AG04449 (cell line): ENCODE measurements at regions not wholly inside any gene's neighbourhood (a gene's known extent, or its start where the extent isn't known, plus 50 kb on each side); places are given as distances from the start of the nearest gene placed in this dataset.

Experiments
- CTCF ChIA-PET: fragments of 350-600 bp; formaldehyde crosslinking; extraction: SDS; loops from one replicate; lab custom pipeline; 2021; ENCODE audit warnings: antibody characterized with exemption; lab: Yijun Ruan, JAX
- POLR2A ChIA-PET: fragments of 400-600, 350-600 bp; formaldehyde crosslinking; extraction: SDS; loops from one replicate; lab custom pipeline; 2020; ENCODE audit warnings: antibody characterized with exemption, inconsistent platforms; lab: Yijun Ruan, JAX
- DNase-seq: peaks from one replicate; pipeline ENCODE4 v3.0.0-alpha.2; 2010; ENCODE audit warnings: low read depth, low spot score
- H3K4me3 ChIP-seq: 2 replicates; pipeline ENCODE4 v1.5.1; 2011; ENCODE audit warnings: low read depth, mild to moderate bottlenecking, control low read depth, low read length
- CTCF ChIP-seq: IDR thresholded peaks from one replicate; pipeline ENCODE4 v1.5.1; 2011; ENCODE audit warnings: mild to moderate bottlenecking, moderate library complexity, low read length, control low read depth, inconsistent platforms; ENCODE audit not compliant: insufficient read depth; ENCODE audit errors: missing control alignments

GRCh38 chr7:38002689-38003088 lies 82.2 kb downstream of the EPDR1 start:
- DNase-seq = no peak
- H3K4me3 ChIP-seq = no peak overlapping the region
- ChIA-PET CTCF (no interaction called here), POLR2A (no interaction called here)
- TF ChIP-seq CTCF = no peak

- POLR2A ChIA-PET = no interaction called here
- no peak overlapping the region for H3K4me3 ChIP-seq
These were observed 86.1 kb downstream of the EPDR1 start for GRCh38 chr7:38006559-38006958.

GRCh38 chr7:38007096-38007495 lies 86.7 kb downstream of the EPDR1 start:
- POLR2A ChIA-PET = no interaction called here
- CTCF ChIA-PET = no interaction called here

More at GRCh38 chr7:38006559-38006958, 86.1 kb downstream of the EPDR1 start:
- CTCF ChIA-PET = no interaction called here
- DNase-seq = no peak
- TF ChIP-seq CTCF = no peak

DNA sequence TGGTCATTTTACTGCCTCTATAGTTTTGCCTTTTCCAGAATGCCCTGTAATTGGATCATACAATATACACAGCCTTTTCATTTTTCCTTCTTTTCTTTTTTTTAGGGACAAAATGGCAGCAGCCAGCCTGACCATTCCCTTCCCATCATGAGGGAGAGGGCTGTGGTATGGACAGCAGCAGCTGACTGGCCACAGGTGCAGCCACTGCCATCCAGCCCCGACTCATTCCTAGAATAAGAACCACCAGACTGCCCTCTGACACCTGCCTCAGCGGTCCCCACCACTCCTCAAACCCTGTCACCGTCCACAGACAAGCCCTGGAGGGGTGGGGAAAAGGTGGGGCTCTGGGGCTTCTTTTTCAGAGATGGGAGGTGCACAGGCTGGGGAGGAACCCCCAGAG lies 92.8 kb downstream of the EPDR1 start:
- no peak for DNase-seq
- no peak overlapping the region for H3K4me3 ChIP-seq
- ChIA-PET CTCF (no interaction called here), POLR2A (no interaction called here)
- TF ChIP-seq CTCF = no peak

More at GRCh38 chr7:38007096-38007495, 86.7 kb downstream of the EPDR1 start:
- no peak overlapping the region for H3K4me3 ChIP-seq
- no peak for TF ChIP-seq CTCF
- DNase-seq = no peak

- ChIA-PET CTCF (no interaction called here), POLR2A (no interaction called here)
- no peak for TF ChIP-seq CTCF
- DNase-seq = no peak
- H3K4me3 ChIP-seq = no peak overlapping the region
These were observed 96.1 kb downstream of the EPDR1 start for GRCh38 chr7:38016567-38016966.

DNA sequence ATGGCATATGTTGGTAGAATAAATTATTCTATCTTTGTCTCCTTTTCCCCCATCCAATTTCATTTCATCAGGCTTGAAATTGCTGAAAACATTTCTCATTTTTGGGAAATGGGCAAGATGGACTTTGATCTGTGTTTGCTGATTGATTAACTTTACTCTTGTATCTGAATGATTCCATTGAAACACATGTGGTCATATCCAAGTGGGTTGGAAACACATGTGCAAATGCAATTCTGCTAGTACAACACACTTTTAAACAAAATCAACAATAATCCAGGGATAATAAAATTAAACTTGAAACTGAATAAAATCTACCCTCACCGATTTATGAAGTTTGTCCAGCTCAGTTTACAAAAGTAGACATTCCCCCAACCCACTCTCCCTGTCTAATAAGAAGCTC lies 96.9 kb downstream of the EPDR1 start:
- ChIA-PET POLR2A (no interaction called here), CTCF (no interaction called here)
- no peak overlapping the region for H3K4me3 ChIP-seq
- no peak for TF ChIP-seq CTCF
- DNase-seq = no peak
